SU-DHL-6 (cell line): ENCODE measurements at regions not wholly inside any gene's neighbourhood (a gene's known extent, or its start where the extent isn't known, plus 50 kb on each side); places are given as distances from the start of the nearest gene placed in this dataset.

Experiments used
- H2AFZ ChIP-seq: fragments of 200-600 bp; sonication (generic); 2 replicates; pipeline ENCODE4 v1.6.1; 2014; ENCODE audit warnings: low read depth, mild to moderate bottlenecking, moderate library complexity, mixed read lengths, antibody characterized with exemption, low read length; ENCODE audit not compliant: severe bottlenecking
- H3F3A ChIP-seq: fragments of 200-600 bp; shearing (Covaris generic); 2 replicates; pipeline ENCODE4 v1.6.0; 2016; ENCODE audit warnings: antibody characterized with exemption, mild to moderate bottlenecking; ENCODE audit not compliant: insufficient read depth
- H3K27ac ChIP-seq: fragments of 200-600 bp; sonication (generic); 2 replicates; pipeline ENCODE4 v1.5.1; 2016; ENCODE audit warnings: low read depth, mild to moderate bottlenecking, low read length, moderate library complexity, mixed read lengths
- H3K27me3 ChIP-seq: fragments of 200-600 bp; sonication (generic), shearing (Covaris generic); 2 replicates; pipeline ENCODE4 v1.6.0; 2014; ENCODE audit warnings: mild to moderate bottlenecking, low read length
- H3K36me3 ChIP-seq: fragments of 200-600 bp; sonication (generic); 2 replicates; pipeline ENCODE4 v1.6.1; 2014; ENCODE audit warnings: mild to moderate bottlenecking, low read length, mixed read lengths
- H3K4me2 ChIP-seq: fragments of 300-600, 200-600 bp; shearing (Covaris generic), sonication (generic); 2 replicates; pipeline ENCODE4 v1.6.0; 2014; ENCODE audit warnings: low read length, low read depth, mild to moderate bottlenecking; ENCODE audit not compliant: poor library complexity, severe bottlenecking
- H3K4me3 ChIP-seq: fragments of 200-600 bp; sonication (generic); 2 replicates; pipeline ENCODE4 v1.5.1; 2014; ENCODE audit warnings: antibody characterized with exemption, low read length, mild to moderate bottlenecking, mixed read lengths; ENCODE audit not compliant: insufficient read depth, poor library complexity, severe bottlenecking
- H3K79me2 ChIP-seq: fragments of 200-600 bp; sonication (generic); 2 replicates; pipeline ENCODE4 v1.6.1; 2014; ENCODE audit warnings: mild to moderate bottlenecking, low read length, moderate library complexity; ENCODE audit not compliant: insufficient read depth
- H3K9ac ChIP-seq: fragments of 200-600 bp; sonication (generic); 2 replicates; pipeline ENCODE4 v1.7.0; 2014; ENCODE audit warnings: mild to moderate bottlenecking, low read length
- H3K9me2 ChIP-seq: fragments of 200-600 bp; sonication (generic); replicated peaks from 2 replicates; pipeline ENCODE4 v1.6.1; 2014; ENCODE audit warnings: low read length; ENCODE audit not compliant: insufficient read depth
- H3K9me3 ChIP-seq: fragments of 200-600 bp; sonication (generic); 2 replicates; pipeline ENCODE4 v1.6.1; 2014; ENCODE audit warnings: low read length, mixed read lengths; ENCODE audit not compliant: insufficient read depth
- H4K20me1 ChIP-seq: fragments of 200-600 bp; sonication (generic); 2 replicates; pipeline ENCODE4 v1.6.1; 2014; ENCODE audit warnings: low read depth, mild to moderate bottlenecking, antibody characterized with exemption, low read length, moderate library complexity, mixed read lengths
- EZH2phosphoT487 ChIP-seq: fragments of 200-600 bp; sonication (generic), shearing (Covaris generic); conservative IDR thresholded peaks from 2 replicates; pipeline ENCODE4 v1.6.1; 2018; ENCODE audit warnings: mild to moderate bottlenecking, antibody characterized with exemption, low read length, moderate library complexity, mixed read lengths
- TF ChIP-seq, protein P1 (sequence below): fragments of 200-600 bp; sonication (generic); IDR thresholded peaks from one replicate; pipeline ENCODE4 v1.5.1; 2017; ENCODE audit warnings: antibody characterized with exemption, mild to moderate bottlenecking, low read length, moderate library complexity; ENCODE audit not compliant: insufficient read depth, poor library complexity, severe bottlenecking

DNA sequence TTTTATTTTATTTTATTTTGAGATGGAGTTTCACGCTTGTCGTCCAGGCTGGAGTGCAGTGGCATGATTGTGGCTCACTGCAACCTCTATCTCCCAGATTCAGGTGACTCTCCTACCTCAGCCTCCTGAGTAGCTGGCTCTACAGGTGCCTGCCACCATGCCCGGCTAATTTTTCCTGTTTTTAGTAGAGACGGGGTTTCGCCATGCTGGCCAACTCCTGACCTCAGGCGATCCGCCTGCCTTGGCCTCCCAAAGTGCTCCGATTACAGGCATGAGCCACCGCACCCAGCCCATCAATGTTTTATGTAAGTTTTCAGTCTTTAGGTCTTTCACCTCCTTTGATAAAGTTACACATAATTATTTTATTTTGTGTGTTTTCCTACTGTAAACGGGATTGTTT lies 154.6 kb downstream of the COPRS start:
- Histone ChIP-seq H3K9ac (no peak overlapping the region), H3K79me2 (no peaks in the 10 kb centered on the region), H4K20me1 (no peaks in the 10 kb centered on the region), H3K9me3 (no peaks in the 10 kb centered on the region), H3F3A (no peaks in the 10 kb centered on the region), H3K4me2 (no peak overlapping the region), H2AFZ (no peak overlapping the region), H3K36me3 (no peaks in the 10 kb centered on the region), H3K9me2 (no peaks in the 10 kb centered on the region), H3K27me3 (no peaks in the 10 kb centered on the region), H3K27ac (no peak overlapping the region), H3K4me3 (no peak overlapping the region)
- TF ChIP-seq EZH2phosphoT487: no peak
- TF ChIP-seq, protein P1, sequence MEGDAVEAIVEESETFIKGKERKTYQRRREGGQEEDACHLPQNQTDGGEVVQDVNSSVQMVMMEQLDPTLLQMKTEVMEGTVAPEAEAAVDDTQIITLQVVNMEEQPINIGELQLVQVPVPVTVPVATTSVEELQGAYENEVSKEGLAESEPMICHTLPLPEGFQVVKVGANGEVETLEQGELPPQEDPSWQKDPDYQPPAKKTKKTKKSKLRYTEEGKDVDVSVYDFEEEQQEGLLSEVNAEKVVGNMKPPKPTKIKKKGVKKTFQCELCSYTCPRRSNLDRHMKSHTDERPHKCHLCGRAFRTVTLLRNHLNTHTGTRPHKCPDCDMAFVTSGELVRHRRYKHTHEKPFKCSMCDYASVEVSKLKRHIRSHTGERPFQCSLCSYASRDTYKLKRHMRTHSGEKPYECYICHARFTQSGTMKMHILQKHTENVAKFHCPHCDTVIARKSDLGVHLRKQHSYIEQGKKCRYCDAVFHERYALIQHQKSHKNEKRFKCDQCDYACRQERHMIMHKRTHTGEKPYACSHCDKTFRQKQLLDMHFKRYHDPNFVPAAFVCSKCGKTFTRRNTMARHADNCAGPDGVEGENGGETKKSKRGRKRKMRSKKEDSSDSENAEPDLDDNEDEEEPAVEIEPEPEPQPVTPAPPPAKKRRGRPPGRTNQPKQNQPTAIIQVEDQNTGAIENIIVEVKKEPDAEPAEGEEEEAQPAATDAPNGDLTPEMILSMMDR: no peak

- H3K4me3 ChIP-seq: no peak overlapping the region
- no peaks in the 10 kb centered on the region for H3K79me2 ChIP-seq
- H3K4me2 ChIP-seq: no peak overlapping the region
- no peaks in the 10 kb centered on the region for H3K27me3 ChIP-seq
- H3K9me2 ChIP-seq: no peaks in the 10 kb centered on the region
- H2AFZ ChIP-seq: no peak overlapping the region
- TF ChIP-seq EZH2phosphoT487: no peak
- TF ChIP-seq, protein P1: no peak
- no peaks in the 10 kb centered on the region for H3K9me3 ChIP-seq
- H4K20me1 ChIP-seq: no peaks in the 10 kb centered on the region
- H3K27ac ChIP-seq: no peak overlapping the region
- no peaks in the 10 kb centered on the region for H3K36me3 ChIP-seq
- no peak overlapping the region for H3K9ac ChIP-seq
- no peaks in the 10 kb centered on the region for H3F3A ChIP-seq
Observed at GRCh38 chr17:31702041-31702440, 157.0 kb downstream of the COPRS start.

GRCh38 chr17:31700973-31701372 lies 158.1 kb downstream of the COPRS start:
- no peaks in the 10 kb centered on the region for H3K79me2 ChIP-seq
- H3K9ac ChIP-seq: no peak overlapping the region
- H3K4me3 ChIP-seq: no peak overlapping the region
- no peaks in the 10 kb centered on the region for H4K20me1 ChIP-seq
- H3K9me3 ChIP-seq: no peaks in the 10 kb centered on the region
- H3K9me2 ChIP-seq: no peaks in the 10 kb centered on the region
- H3K36me3 ChIP-seq: no peaks in the 10 kb centered on the region
- no peak overlapping the region for H3K4me2 ChIP-seq
- TF ChIP-seq EZH2phosphoT487: no peak
- TF ChIP-seq, protein P1: no peak
- no peak overlapping the region for H3K27ac ChIP-seq
- no peaks in the 10 kb centered on the region for H3K27me3 ChIP-seq
- no peaks in the 10 kb centered on the region for H3F3A ChIP-seq
- no peak overlapping the region for H2AFZ ChIP-seq

GRCh38 chr17:31699886-31700285 lies 159.2 kb downstream of the COPRS start:
- Histone ChIP-seq H3K9me3 (no peaks in the 10 kb centered on the region), H4K20me1 (no peaks in the 10 kb centered on the region), H3K4me3 (no peak overlapping the region), H3K4me2 (no peak overlapping the region), H3K9me2 (no peaks in the 10 kb centered on the region), H2AFZ (no peak overlapping the region), H3K27ac (no peak overlapping the region), H3K9ac (no peak overlapping the region), H3K27me3 (no peaks in the 10 kb centered on the region), H3F3A (no peaks in the 10 kb centered on the region), H3K36me3 (no peaks in the 10 kb centered on the region), H3K79me2 (no peaks in the 10 kb centered on the region)
- TF ChIP-seq EZH2phosphoT487: no peak
- TF ChIP-seq, protein P1: no peak
